ENCODE measurements at regions not wholly inside any gene's neighbourhood (a gene's known extent, or its start where the extent isn't known, plus 50 kb on each side); places are given as distances from the start of the nearest gene placed in this dataset.

DNA sequence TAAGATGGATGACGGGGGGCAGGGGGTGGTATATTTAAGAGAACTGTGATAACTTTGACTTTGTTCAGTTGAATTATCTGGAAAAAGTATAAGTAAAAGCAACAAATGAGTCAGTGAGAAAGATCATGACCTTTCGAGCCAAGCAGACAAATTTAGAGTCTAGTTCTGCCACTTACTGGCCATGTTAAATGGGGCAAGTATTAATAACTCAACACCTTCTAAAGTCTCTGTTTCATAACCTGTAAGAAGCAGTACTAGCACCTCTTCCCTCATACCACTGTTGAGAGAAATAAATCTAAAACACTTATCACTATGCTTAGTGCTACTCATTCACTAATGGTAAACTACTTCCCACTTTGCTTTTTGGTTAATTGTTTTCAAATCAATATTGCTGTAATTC, 604.4 kb upstream of the LRRN3 start:
- Histone ChIP-seq H3K4me2 (ENCODE audit: control insufficient read depth, insufficient read depth) (no peak overlapping the region), H3K36me3 (ENCODE audit: control insufficient read depth in 2 of 2, insufficient read depth in 2 of 2, low read length in 1 of 2) (no peaks in the 10 kb centered on the region), H3K4me1 (ENCODE audit: control insufficient read depth, insufficient read depth, low read length) (no peaks in the 10 kb centered on the region), H3K9ac (ENCODE audit: control insufficient read depth, insufficient read depth, low read length) (no peak overlapping the region), H3K27ac (ENCODE audit: control insufficient read depth, insufficient read depth) (no peak overlapping the region), H3K9me3 (replicated peaks; ENCODE audit: control insufficient read depth, insufficient read depth, low read length) (no peaks in the 10 kb centered on the region), H2AFZ (ENCODE audit: control insufficient read depth, low read depth, low read length) (no peak overlapping the region), H3K79me2 (ENCODE audit: control insufficient read depth, insufficient read depth, low read length) (no peaks in the 10 kb centered on the region), H3K27me3 (replicated peaks in 1 of 2; ENCODE audit: control insufficient read depth in 2 of 2, insufficient read depth in 2 of 2, low read length in 1 of 2) (no peaks in the 10 kb centered on the region), H4K20me1 (ENCODE audit: control insufficient read depth, insufficient read depth) (no peaks in the 10 kb centered on the region), H3K4me3 (no peak overlapping the region)
- POLR2A ChIA-PET = no interaction called here
- TF ChIP-seq RAD21 (IDR thresholded peaks at IDR 0.05; ENCODE audit: insufficient read depth, low read depth, low read length) = 0 out of 2 replicates have a peak, but pooled peaks have one; percentile 5
- TF ChIP-seq NR2F1 (conservative IDR thresholded peaks at IDR 0.05) = peak; percentile 92
- no peak for TF ChIP-seq TBL1XR1 (IDR thresholded peaks at IDR 0.05; ENCODE audit: low read depth, low read length)
- 0 out of 2 replicates have a peak, but pooled peaks have one; percentile 25 for TF ChIP-seq MTA2 (IDR thresholded peaks at IDR 0.05; ENCODE audit: low read depth)
- in situ Hi-C loops (cut with MboI) = no loop called here
- BruUV-seq (replicated peaks) = no TSS peak
- FAIRE-seq = no peak
- CTCF ChIA-PET = no interaction called here
- no peak for DNase-seq (ENCODE audit: low read depth, low spot score)
- ATAC-seq = peak; percentile 78
- SMC1A ChIA-PET (ENCODE audit: uncharacterized antibody, unreplicated experiment) = interaction anchor here (2.0 kb wide), 1 partner anchor 25 kb away, joined by 7 read pairs; no protein-coding TSS in a partner anchor
- intact Hi-C loops (cut with micrococcal nuclease; ENCODE audit: unreplicated experiment) = no loop called here
- RAD21 ChIA-PET (ENCODE audit: unreplicated experiment) = no interaction called here
- 0% methylated on average over 2 of the region's 2 CpGs for WGBS (ENCODE audit: insufficient coverage, insufficient replicate concordance, low lambda C conversion rate, missing lambda C conversion rate)

DNA sequence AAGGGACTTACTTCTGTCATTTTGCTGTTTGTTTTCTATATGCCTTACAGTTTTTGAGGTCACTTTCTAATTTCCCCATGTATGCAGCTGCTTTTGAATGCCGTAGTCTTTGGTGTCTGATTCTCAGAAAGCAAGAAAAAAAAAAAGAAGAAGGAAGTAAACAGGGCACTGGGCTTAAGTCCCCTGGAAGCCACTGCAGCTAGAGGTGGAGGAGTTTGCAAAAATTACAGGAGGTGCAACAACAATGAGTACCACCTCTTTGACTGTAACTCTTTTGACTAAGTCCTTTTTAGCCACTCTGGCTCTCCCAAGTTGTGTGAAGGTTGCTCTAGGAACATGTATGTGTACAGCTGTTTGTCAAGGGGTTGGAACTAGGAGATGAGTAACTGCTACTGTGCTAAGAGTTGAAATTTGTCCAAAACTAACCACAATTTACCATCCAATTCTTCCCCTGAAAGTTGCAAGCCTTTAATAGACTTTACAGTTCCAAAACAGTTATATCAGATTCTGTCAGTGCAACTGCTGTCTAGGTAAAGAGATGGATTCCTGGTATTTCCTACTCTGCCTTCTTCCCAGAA, 588.0 kb upstream of the LRRN3 start:
- intact Hi-C loops (cut with micrococcal nuclease; ENCODE audit: unreplicated experiment) = no loop called here
- no peak for FAIRE-seq
- H3K9me3 ChIP-seq (replicated peaks; ENCODE audit: control insufficient read depth, insufficient read depth, low read length) = no peaks in the 10 kb centered on the region
- in situ Hi-C loops (cut with MboI) = no loop called here
- 20% methylated on average over 1 of the region's 1 CpG for WGBS (ENCODE audit: insufficient coverage, insufficient replicate concordance, low lambda C conversion rate, missing lambda C conversion rate)
- H3K36me3 ChIP-seq (ENCODE audit: control insufficient read depth in 2 of 2, insufficient read depth in 2 of 2, low read length in 1 of 2) = no peaks in the 10 kb centered on the region
- H4K20me1 ChIP-seq (ENCODE audit: control insufficient read depth, insufficient read depth) = no peaks in the 10 kb centered on the region
- DNase-seq (ENCODE audit: low read depth, low spot score) = no peak
- BruUV-seq (replicated peaks) = no TSS peak
- SMC1A ChIA-PET (ENCODE audit: uncharacterized antibody, unreplicated experiment) = no interaction called here
- CTCF ChIA-PET = no interaction called here
- no peak overlapping the region for H3K4me2 ChIP-seq (ENCODE audit: control insufficient read depth, insufficient read depth)
- RAD21 ChIA-PET (ENCODE audit: unreplicated experiment) = no interaction called here
- ATAC-seq = no peak
- no peaks in the 10 kb centered on the region for H3K79me2 ChIP-seq (ENCODE audit: control insufficient read depth, insufficient read depth, low read length)
- H3K4me3 ChIP-seq = no peak overlapping the region
- H3K27ac ChIP-seq (ENCODE audit: control insufficient read depth, insufficient read depth) = no peak overlapping the region
- H2AFZ ChIP-seq (ENCODE audit: control insufficient read depth, low read depth, low read length) = no peak overlapping the region
- H3K27me3 ChIP-seq (replicated peaks in 1 of 2; ENCODE audit: control insufficient read depth in 2 of 2, insufficient read depth in 2 of 2, low read length in 1 of 2) = no peaks in the 10 kb centered on the region
- H3K4me1 ChIP-seq (ENCODE audit: control insufficient read depth, insufficient read depth, low read length) = no peaks in the 10 kb centered on the region
- POLR2A ChIA-PET = no interaction called here
- H3K9ac ChIP-seq (ENCODE audit: control insufficient read depth, insufficient read depth, low read length) = no peak overlapping the region
- TF ChIP-seq RFX5 (IDR thresholded peaks at IDR 0.05; ENCODE audit: low read depth, low read length) (no peak), SMAD5 (IDR thresholded peaks at IDR 0.05; ENCODE audit: low read depth) (no peak), BHLHE40 (IDR thresholded peaks at IDR 0.05; ENCODE audit: borderline replicate concordance in 1 of 2, low read depth in 2 of 2, low read length in 1 of 2) (no peak), CEBPB (IDR thresholded peaks at IDR 0.05; ENCODE audit: borderline replicate concordance in 1 of 2, low read depth in 2 of 2, low read length in 2 of 2) (no peak), CREM (IDR thresholded peaks at IDR 0.05; ENCODE audit: low read depth) (no peak), ZNF592 (IDR thresholded peaks at IDR 0.05) (no peak)
- TF ChIP-seq, protein P1, sequence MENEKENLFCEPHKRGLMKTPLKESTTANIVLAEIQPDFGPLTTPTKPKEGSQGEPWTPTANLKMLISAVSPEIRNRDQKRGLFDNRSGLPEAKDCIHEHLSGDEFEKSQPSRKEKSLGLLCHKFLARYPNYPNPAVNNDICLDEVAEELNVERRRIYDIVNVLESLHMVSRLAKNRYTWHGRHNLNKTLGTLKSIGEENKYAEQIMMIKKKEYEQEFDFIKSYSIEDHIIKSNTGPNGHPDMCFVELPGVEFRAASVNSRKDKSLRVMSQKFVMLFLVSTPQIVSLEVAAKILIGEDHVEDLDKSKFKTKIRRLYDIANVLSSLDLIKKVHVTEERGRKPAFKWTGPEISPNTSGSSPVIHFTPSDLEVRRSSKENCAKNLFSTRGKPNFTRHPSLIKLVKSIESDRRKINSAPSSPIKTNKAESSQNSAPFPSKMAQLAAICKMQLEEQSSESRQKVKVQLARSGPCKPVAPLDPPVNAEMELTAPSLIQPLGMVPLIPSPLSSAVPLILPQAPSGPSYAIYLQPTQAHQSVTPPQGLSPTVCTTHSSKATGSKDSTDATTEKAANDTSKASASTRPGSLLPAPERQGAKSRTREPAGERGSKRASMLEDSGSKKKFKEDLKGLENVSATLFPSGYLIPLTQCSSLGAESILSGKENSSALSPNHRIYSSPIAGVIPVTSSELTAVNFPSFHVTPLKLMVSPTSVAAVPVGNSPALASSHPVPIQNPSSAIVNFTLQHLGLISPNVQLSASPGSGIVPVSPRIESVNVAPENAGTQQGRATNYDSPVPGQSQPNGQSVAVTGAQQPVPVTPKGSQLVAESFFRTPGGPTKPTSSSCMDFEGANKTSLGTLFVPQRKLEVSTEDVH (IDR thresholded peaks at IDR 0.05; ENCODE audit: low read depth, partially characterized antibody) = no peak
